Panc1 (cell line): ENCODE measurements at regions not wholly inside any gene's neighbourhood (a gene's known extent, or its start where the extent isn't known, plus 50 kb on each side); places are given as distances from the start of the nearest gene placed in this dataset.

Experiments used
- CTCF ChIP-seq: fragments of 450-650 bp; IDR thresholded peaks from 2 replicates; pipeline ENCODE4 v1.5.1; 2017; ENCODE audit warnings: mild to moderate bottlenecking
- POLR2AphosphoS5 ChIP-seq: IDR thresholded peaks from 2 replicates; pipeline ENCODE4 v1.6.1; 2012; ENCODE audit warnings: mild to moderate bottlenecking, low read depth, low read length, moderate library complexity
- SIN3A ChIP-seq: IDR thresholded peaks from 2 replicates; pipeline ENCODE4 v1.6.1; 2012; ENCODE audit warnings: low read depth, mild to moderate bottlenecking, low read length, moderate library complexity, borderline replicate concordance; ENCODE audit not compliant: insufficient read depth
- TCF7L2 ChIP-seq: IDR thresholded peaks from 2 replicates; pipeline ENCODE4 v1.6.1; 2011; ENCODE audit warnings: mild to moderate bottlenecking, low read depth, low read length, inconsistent platforms
- TF ChIP-seq, protein P1 (sequence below), 2 experiments: IDR thresholded peaks; 2 replicates each; pipeline ENCODE4 v1.6.1; 2011 to 2012; ENCODE audit warnings: low read depth in 2 of 2, control low read depth in 1 of 2, low read length in 1 of 2, mild to moderate bottlenecking in 1 of 2, moderate library complexity in 1 of 2; ENCODE audit not compliant: insufficient read depth in 1 of 2

GRCh38 chr3:22981861-22982260, 221.3 kb upstream of the UBE2E2 start:
- TF ChIP-seq, protein P1, sequence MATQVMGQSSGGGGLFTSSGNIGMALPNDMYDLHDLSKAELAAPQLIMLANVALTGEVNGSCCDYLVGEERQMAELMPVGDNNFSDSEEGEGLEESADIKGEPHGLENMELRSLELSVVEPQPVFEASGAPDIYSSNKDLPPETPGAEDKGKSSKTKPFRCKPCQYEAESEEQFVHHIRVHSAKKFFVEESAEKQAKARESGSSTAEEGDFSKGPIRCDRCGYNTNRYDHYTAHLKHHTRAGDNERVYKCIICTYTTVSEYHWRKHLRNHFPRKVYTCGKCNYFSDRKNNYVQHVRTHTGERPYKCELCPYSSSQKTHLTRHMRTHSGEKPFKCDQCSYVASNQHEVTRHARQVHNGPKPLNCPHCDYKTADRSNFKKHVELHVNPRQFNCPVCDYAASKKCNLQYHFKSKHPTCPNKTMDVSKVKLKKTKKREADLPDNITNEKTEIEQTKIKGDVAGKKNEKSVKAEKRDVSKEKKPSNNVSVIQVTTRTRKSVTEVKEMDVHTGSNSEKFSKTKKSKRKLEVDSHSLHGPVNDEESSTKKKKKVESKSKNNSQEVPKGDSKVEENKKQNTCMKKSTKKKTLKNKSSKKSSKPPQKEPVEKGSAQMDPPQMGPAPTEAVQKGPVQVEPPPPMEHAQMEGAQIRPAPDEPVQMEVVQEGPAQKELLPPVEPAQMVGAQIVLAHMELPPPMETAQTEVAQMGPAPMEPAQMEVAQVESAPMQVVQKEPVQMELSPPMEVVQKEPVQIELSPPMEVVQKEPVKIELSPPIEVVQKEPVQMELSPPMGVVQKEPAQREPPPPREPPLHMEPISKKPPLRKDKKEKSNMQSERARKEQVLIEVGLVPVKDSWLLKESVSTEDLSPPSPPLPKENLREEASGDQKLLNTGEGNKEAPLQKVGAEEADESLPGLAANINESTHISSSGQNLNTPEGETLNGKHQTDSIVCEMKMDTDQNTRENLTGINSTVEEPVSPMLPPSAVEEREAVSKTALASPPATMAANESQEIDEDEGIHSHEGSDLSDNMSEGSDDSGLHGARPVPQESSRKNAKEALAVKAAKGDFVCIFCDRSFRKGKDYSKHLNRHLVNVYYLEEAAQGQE (IDR thresholded peaks at IDR 0.05; ENCODE audit: insufficient read depth in 1 of 2, low read depth in 2 of 2, low read length in 1 of 2), result no peak
- TF ChIP-seq POLR2AphosphoS5 (no peak), CTCF (no peak), SIN3A (no peak), TCF7L2 (no peak)
